Loucy (cell line): ENCODE measurements at regions not wholly inside any gene's neighbourhood (a gene's known extent, or its start where the extent isn't known, plus 50 kb on each side); places are given as distances from the start of the nearest gene placed in this dataset.

Source experiments
- H2AFZ ChIP-seq: fragments of 200-600 bp; sonication (generic); 2 replicates; pipeline ENCODE4 v1.6.0; 2016; ENCODE audit warnings: antibody characterized with exemption, mild to moderate bottlenecking, low read length, moderate library complexity
- H3F3A ChIP-seq: fragments of 200-600 bp; 2 replicates; pipeline ENCODE4 v1.6.0; 2016; ENCODE audit warnings: antibody characterized with exemption, low read depth, mild to moderate bottlenecking
- H3K27me3 ChIP-seq: fragments of 200-600 bp; sonication (generic); 2 replicates; pipeline ENCODE4 v1.6.1; 2014; ENCODE audit warnings: low read length, mild to moderate bottlenecking; ENCODE audit not compliant: insufficient read depth, poor library complexity, severe bottlenecking
- H3K36me3 ChIP-seq: fragments of 200-600 bp; sonication (generic); 2 replicates; pipeline ENCODE4 v1.6.1; 2016; ENCODE audit warnings: low read length; ENCODE audit not compliant: insufficient read depth
- H3K4me1 ChIP-seq: fragments of 200-600 bp; sonication (generic); 2 replicates; pipeline ENCODE4 v1.5.1; 2014; ENCODE audit warnings: low read length, mild to moderate bottlenecking; ENCODE audit not compliant: insufficient read depth, poor library complexity, severe bottlenecking
- H3K4me2 ChIP-seq: fragments of 200-600 bp; sonication (generic); 2 replicates; pipeline ENCODE4 v1.6.0; 2014; ENCODE audit warnings: antibody characterized with exemption, low read length, low read depth, mild to moderate bottlenecking; ENCODE audit not compliant: poor library complexity, severe bottlenecking
- H3K4me3 ChIP-seq: fragments of 200-600 bp; sonication (generic); 2 replicates; pipeline ENCODE4 v1.5.1; 2014; ENCODE audit warnings: low read length, mild to moderate bottlenecking, mixed read lengths; ENCODE audit not compliant: poor library complexity, severe bottlenecking
- H3K79me2 ChIP-seq: fragments of 200-600 bp; sonication (generic); 2 replicates; pipeline ENCODE4 v1.6.1; 2014; ENCODE audit warnings: low read length; ENCODE audit not compliant: insufficient read depth
- H3K9ac ChIP-seq: fragments of 200-600 bp; sonication (generic); 2 replicates; pipeline ENCODE4 v1.6.0; 2014; ENCODE audit warnings: mild to moderate bottlenecking, low read depth, low read length, moderate library complexity; ENCODE audit not compliant: poor library complexity, severe bottlenecking
- H3K9me2 ChIP-seq: fragments of 200-600 bp; sonication (generic); replicated peaks from 2 replicates; pipeline ENCODE4 v1.6.1; 2016; ENCODE audit warnings: low read depth, low read length, mixed read lengths
- H3K9me3 ChIP-seq: fragments of 200-600 bp; sonication (generic); 2 replicates; pipeline ENCODE4 v1.6.1; 2014; ENCODE audit warnings: mild to moderate bottlenecking, antibody characterized with exemption, low read length, low read depth; ENCODE audit not compliant: insufficient read depth
- H4K20me1 ChIP-seq: fragments of 200-600 bp; sonication (generic); 2 replicates; pipeline ENCODE4 v1.6.0; 2014; ENCODE audit warnings: antibody characterized with exemption, low read length, mild to moderate bottlenecking; ENCODE audit not compliant: insufficient read depth, poor library complexity, severe bottlenecking
- EZH2phosphoT487 ChIP-seq: fragments of 200-600 bp; IDR thresholded peaks from 2 replicates; pipeline ENCODE4 v1.6.1; 2018; ENCODE audit warnings: antibody characterized with exemption, mild to moderate bottlenecking, moderate library complexity, borderline replicate concordance
- TF ChIP-seq, protein P1 (sequence below): fragments of 200-600 bp; sonication (generic); conservative IDR thresholded peaks from 2 replicates; pipeline ENCODE4 v1.5.1; 2014; ENCODE audit warnings: mild to moderate bottlenecking, antibody characterized with exemption, low read length

DNA sequence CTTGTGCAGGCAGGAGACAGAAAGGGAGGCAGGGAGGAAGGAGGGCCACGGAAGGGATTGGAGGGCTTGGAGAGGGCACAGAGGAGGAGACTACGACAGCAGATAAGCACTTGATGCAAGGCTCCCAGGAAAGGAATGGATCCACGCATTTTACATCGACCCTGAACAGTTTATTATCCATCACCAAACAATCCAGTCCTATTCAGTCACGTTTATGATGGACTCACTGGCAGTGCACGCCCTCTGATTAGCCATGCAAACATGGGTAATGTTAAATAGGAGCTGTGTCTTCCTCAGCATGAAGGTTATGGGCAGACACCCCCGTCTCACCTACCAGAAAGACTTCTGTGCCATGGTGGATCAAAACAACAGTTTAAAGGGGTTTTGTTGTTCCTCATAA, 80.2 kb upstream of the SNRK start:
- H3K36me3 ChIP-seq, result no peaks in the 10 kb centered on the region
- no peak overlapping the region for H3K9ac ChIP-seq
- no peaks in the 10 kb centered on the region for H3K9me2 ChIP-seq
- H3F3A ChIP-seq, result no peaks in the 10 kb centered on the region
- no peaks in the 10 kb centered on the region for H3K27me3 ChIP-seq
- H3K4me2 ChIP-seq, result no peak overlapping the region
- H4K20me1 ChIP-seq, result no peaks in the 10 kb centered on the region
- H3K9me3 ChIP-seq, result no peaks in the 10 kb centered on the region
- no peak overlapping the region for H2AFZ ChIP-seq
- no peaks in the 10 kb centered on the region for H3K4me1 ChIP-seq
- no peak overlapping the region for H3K4me3 ChIP-seq
- TF ChIP-seq, protein P1, sequence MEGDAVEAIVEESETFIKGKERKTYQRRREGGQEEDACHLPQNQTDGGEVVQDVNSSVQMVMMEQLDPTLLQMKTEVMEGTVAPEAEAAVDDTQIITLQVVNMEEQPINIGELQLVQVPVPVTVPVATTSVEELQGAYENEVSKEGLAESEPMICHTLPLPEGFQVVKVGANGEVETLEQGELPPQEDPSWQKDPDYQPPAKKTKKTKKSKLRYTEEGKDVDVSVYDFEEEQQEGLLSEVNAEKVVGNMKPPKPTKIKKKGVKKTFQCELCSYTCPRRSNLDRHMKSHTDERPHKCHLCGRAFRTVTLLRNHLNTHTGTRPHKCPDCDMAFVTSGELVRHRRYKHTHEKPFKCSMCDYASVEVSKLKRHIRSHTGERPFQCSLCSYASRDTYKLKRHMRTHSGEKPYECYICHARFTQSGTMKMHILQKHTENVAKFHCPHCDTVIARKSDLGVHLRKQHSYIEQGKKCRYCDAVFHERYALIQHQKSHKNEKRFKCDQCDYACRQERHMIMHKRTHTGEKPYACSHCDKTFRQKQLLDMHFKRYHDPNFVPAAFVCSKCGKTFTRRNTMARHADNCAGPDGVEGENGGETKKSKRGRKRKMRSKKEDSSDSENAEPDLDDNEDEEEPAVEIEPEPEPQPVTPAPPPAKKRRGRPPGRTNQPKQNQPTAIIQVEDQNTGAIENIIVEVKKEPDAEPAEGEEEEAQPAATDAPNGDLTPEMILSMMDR, result no peak
- TF ChIP-seq EZH2phosphoT487, result no peak
- H3K79me2 ChIP-seq, result no peaks in the 10 kb centered on the region

DNA sequence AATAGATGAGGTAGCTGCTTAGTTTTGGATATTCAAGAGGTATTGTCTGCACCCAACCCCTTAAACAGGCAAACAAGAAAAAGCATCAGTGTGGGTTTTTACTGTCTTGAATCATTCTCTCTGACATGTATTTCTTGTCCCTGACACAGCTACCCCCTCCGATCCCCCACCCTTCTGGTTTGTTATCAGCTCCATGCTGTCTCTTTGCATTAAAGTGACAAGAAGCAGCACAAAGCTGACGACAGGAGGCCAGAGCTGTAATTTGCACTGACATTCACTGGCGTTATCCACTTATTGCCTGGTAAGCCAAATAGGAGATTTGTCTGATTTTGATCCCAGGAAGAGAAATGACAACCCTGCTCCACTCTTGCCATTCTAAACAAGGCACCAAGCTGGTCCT, 83.3 kb upstream of the SNRK start:
- H3K9ac ChIP-seq, result no peak overlapping the region
- no peaks in the 10 kb centered on the region for H3K9me2 ChIP-seq
- no peak overlapping the region for H2AFZ ChIP-seq
- no peaks in the 10 kb centered on the region for H3K79me2 ChIP-seq
- no peaks in the 10 kb centered on the region for H3K27me3 ChIP-seq
- H3K9me3 ChIP-seq, result no peaks in the 10 kb centered on the region
- no peak overlapping the region for H3K4me2 ChIP-seq
- TF ChIP-seq, protein P1, result no peak
- TF ChIP-seq EZH2phosphoT487, result no peak
- H3K36me3 ChIP-seq, result no peaks in the 10 kb centered on the region
- H3K4me3 ChIP-seq, result no peak overlapping the region
- H3K4me1 ChIP-seq, result no peaks in the 10 kb centered on the region
- H3F3A ChIP-seq, result no peaks in the 10 kb centered on the region
- H4K20me1 ChIP-seq, result no peaks in the 10 kb centered on the region

DNA sequence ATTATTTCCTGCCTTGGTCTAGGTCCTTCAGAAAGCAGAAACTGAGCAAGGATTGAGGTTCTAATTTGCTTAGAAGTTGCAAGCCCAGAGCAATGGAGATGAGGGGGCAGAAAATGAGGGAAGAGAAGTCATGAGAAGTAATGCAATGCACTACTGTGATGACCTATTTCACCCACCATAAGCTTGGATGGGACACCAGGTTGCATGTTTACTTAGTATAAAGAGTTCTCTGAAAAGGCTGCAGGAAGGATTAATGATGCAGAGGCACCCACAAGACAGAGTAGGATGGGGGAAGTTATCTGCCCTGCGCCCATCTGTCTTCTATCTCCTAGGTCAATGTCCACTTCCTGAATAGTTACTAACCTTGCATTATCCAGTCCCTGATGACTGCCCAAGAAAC, 84.8 kb upstream of the SNRK start:
- Histone ChIP-seq H3K9me2 (no peaks in the 10 kb centered on the region), H2AFZ (no peak overlapping the region), H3F3A (no peaks in the 10 kb centered on the region), H3K79me2 (no peaks in the 10 kb centered on the region), H3K4me3 (no peak overlapping the region), H3K36me3 (no peaks in the 10 kb centered on the region), H3K27me3 (no peaks in the 10 kb centered on the region), H3K9ac (no peak overlapping the region), H4K20me1 (no peaks in the 10 kb centered on the region), H3K4me2 (no peak overlapping the region), H3K9me3 (no peaks in the 10 kb centered on the region), H3K4me1 (no peaks in the 10 kb centered on the region)
- TF ChIP-seq, protein P1, result no peak
- no peak for TF ChIP-seq EZH2phosphoT487
